Medulla oblongata (tissue), 1 donor: ENCODE measurements at regions not wholly inside any gene's neighbourhood (a gene's known extent, or its start where the extent isn't known, plus 50 kb on each side); places are given as distances from the start of the nearest gene placed in this dataset.
"Not testable (repeated sequence)": the region's sequence is repeated elsewhere in the genome, so short reads cannot be mapped to it uniquely, and the experiment has no call there.

ENCODE experiments used
- DNase-seq: peaks from one replicate; pipeline ENCODE4 v3.0.0-alpha.2; 2015; ENCODE audit errors: extremely low spot score

- DNase-seq, result no peak
Observed at GRCh38 chr13:23947893-23948292, 50.6 kb upstream of the C1QTNF9B start.

GRCh38 chr13:23949200-23949599 is 51.9 kb upstream of the C1QTNF9B start:
- no peak for DNase-seq

DNA sequence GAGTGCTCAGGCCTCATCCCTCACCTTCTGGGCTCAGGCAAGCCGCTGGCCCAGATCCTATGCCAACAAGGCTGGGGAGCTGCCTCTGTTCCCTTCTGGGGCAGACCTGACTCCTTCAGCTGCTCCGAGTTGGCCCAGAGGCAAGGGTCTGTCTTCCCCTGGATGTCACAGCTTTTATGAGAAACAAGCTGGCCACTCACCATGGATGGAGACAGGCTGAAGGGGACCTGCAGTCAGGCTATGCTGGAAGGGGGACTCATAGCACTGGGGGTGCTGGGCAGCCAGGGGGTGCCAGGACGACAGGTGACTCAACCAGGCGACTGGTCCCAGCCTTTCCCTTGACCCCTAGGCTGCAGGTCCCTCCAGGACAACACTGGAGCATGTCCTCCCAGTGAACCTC is 52.4 kb upstream of the C1QTNF9B start:
- DNase-seq, result no peak

DNA sequence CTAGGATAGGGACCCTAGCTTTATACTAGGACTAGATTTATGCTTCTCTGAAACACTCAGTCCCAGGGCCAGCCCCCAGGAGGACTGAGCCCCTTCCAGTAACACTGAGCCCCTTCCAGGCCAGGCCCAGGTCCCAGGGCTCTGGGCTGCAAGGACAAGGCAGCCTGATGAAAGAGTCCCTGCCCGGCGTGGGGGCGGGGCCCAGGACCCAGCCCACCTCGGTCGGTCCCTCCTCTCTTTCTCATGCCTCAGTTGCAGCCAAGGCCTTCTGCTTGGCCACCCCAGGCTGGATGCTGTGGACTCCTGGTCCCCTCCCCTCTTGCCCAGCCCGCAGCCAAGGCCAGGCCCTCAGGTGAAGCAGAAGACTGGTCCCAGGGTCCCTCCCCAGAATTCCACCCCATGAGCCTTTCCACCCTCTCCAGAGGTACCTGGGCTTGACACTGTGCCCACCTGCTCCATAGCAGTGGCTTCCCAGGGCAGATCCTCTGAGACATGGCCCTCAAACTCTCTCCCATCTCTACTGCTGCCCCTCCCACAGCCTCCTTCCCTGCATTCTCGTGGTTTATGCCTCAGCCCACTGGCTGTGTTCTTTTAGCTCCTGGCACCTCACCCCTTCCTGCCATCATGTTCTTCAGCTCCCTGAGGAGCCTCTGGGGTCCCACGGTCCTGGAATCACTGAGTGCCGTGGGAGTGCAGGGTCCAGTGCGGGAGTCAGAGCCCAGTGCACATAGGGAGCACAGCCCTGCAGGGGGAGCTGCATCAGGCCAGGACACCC is 53.6 kb upstream of the C1QTNF9B start:
- no peak for DNase-seq

DNA sequence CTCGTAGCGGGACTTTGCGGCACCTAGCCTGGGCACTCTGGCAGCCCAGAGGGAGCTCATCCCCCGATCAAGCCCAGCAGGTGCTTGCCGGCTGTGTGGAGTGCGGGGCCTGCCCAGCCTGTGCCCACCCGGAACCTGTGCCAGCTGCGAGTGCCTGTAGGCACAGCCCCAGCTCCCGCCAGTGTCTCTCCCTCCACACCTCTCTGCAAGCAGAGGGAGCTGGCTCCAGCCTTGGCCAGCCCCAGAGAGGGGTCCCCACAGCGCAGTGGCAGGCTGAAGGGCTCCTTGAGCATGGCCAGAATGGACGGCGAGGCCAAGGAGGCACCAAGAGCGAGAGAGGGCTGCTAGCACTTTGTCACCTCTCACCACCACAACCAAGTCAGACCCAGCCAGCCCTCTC is 55.5 kb upstream of the C1QTNF9B start:
- no peak for DNase-seq

DNA sequence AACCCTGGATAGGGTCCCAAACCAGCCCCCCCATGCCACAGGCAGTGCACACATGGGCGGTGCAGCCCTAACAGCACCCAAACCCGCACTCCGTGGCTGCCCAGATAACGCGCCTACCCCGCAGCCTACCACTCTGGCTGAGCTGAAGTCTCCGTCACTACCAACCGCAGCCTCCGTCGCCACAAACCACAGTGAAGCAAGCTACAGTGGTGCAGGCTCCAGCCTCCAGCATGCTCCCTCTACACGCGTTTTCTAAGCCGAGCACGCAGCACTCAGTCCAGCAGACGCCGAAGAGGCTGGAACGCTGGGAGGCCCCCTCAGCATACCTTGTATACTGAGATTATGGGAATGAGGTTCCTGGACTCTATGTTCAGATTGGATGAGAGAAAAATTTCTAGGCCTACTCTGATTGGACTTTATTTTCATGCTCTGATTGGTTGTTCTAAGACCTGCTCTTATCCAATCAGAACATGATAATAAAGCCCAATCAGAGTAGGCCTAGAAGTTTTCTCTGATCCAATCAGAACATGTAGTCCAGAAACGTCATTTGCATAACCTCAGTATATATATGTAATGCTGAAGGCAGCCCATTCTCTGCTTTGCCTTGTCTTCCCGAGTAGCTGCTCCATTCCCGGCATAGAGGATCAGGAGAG is 56.7 kb upstream of the C1QTNF9B start:
- no peak for DNase-seq

- DNase-seq, result no peak
Observed at GRCh38 chr13:23955064-23955463, 57.8 kb upstream of the C1QTNF9B start.

- DNase-seq, result no peak
Observed at GRCh38 chr13:23956106-23956505, 58.8 kb upstream of the C1QTNF9B start.

GRCh38 chr13:23957981-23958380 is 60.7 kb upstream of the C1QTNF9B start:
- no peak for DNase-seq

DNA sequence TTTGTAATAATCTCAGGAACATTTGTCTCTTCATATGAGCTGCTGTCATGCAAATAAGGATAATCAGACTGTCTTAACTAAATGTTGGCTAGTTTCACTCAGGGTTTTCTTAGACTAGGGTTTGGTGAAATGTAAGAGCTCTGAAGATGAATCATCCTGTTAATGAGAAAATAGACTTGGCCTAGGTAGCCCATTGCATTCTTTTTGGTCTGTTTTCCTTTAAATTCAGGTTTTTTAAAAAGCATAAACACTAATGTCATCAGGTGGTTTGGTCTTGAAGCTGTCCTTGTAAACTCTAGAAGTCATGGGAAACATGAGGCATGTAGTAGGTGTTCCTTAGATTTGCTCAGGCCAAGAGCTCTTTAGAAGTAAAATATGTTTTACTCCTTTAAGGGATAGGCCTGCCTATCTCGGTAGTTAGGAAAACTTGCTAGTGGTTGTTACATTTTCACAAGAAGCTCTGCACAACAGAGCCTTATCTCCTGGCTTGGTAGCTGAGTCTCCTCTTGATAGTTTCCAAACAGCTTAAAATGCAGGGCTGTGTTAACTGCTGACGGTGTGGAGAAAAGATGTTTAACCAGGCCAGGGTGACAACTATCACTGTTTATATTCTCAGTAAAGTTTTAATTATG is 62.0 kb upstream of the C1QTNF9B start:
- no peak for DNase-seq

DNA sequence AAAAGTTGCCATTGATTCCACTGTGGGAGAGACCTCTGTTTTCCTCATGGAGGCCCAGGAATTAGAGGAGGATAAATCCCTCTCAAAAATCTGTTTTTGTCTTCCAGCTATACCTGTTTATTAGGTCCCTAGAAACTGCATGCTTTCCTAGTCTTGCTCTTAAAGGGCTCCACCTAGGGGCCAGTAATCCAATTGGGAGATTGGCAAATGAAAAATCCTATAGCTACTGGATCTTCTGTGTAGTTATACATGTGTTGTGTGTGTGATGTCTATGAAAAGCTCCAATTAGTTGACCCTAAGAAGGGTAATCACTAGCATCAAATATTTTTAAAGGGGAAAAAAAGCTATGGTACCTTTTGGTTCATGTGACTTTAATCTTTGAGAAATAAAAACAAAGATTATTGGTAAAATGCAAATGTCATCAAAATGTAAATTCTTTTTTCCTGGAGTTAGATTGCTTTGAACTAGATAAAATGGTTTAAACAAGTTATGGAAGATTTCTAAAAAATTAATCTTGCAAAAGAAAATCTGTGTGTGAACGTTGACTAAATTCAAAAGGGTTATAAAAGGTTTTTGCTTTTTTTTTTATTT is 63.4 kb upstream of the C1QTNF9B start:
- DNase-seq, result peak; percentile 70

GRCh38 chr13:23963184-23963931 is 66.1 kb upstream of the C1QTNF9B start:
- peak; percentile 67 for DNase-seq

DNA sequence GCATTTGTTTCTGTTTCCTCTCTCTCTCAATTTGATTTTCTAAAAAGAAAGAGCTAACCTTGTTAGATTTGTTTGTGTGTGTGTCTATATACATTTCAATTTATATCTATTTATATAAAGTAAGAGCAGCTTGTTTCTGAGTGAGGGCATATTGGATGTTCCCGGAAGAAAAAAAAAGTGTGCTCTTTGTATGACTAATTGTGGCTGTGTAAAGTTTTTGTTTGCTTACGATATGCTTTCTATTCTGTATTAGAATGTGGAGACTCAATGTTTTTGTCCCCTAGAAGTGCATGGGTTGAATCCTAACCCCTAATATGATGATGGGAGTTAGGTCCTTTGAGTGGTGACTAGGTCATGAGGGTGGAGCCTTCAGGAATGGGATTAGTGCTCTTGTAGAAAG is 66.6 kb upstream of the C1QTNF9B start:
- DNase-seq, result no peak

DNA sequence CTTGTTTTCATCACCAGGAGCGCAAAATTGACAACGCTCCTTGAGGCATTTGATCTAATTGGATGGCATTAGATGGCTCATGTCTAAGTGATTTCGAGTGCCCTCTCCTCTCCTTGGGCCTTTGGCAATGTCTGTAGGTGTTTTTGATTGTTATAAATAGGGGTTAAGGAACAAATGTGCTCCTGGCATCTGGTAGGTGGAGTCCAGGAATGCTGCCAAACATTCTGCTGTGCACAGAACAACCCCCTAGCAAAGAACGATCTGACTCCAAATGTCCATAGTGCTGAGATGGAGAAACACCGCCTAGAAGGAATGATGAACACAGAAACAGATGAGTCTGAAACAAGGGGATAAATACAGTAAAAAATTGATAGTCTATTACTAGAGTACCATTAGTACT is 68.0 kb upstream of the C1QTNF9B start:
- DNase-seq, result no peak

- no peak for DNase-seq
Observed at GRCh38 chr13:23966221-23966690, 69.0 kb upstream of the C1QTNF9B start.

GRCh38 chr13:23966691-23967615 is 69.7 kb upstream of the C1QTNF9B start:
- peak; percentile 73 for DNase-seq

- DNase-seq, result not testable (repeated sequence)
Observed at GRCh38 chr13:23967792-23968191, 70.5 kb upstream of the C1QTNF9B start.

DNA sequence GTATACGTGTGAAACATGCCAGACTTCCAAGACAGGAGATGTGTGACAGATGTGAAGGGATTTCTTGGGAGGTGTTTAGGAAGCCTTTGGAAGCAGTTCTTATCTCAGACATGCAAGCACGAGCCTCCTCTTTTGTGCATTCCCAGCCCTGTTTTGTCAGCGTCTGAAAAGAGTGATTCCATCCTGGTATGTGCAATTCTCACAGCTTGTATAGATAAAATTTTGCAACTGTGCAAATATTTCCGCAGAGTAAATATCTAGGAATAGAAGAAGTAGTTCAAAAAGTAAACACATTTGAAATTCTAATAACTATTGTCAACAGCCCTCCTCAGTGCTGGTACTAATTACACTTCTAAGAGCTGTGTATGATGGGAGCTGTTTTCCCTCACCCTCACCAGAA is 72.3 kb upstream of the C1QTNF9B start:
- DNase-seq, result no peak

GRCh38 chr13:23979361-23980159 is 82.3 kb upstream of the C1QTNF9B start:
- DNase-seq, result peak; percentile 91

DNA sequence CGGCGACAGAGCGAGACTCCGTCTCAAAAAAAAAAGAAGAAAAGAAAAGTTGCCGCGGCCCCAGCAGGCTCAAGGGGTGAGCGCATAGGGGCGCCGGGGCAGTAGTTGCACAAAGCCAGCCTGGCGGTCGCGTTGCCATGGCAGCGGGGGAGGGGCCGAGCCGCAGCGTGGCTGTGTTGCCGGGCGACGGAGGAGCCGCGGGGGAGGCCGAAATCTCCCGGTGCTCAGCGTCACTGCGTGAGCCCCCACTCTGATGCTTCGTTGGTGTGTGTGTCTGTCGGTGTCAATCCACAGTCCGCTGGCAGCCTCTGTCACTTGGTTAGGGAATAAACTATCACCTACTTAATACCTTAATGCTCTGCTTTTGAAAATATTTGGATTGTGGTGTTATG is 82.9 kb upstream of the C1QTNF9B start:
- peak; percentile 90 for DNase-seq
